ENCODE measurements at regions not wholly inside any gene's neighbourhood (a gene's known extent, or its start where the extent isn't known, plus 50 kb on each side); places are given as distances from the start of the nearest gene placed in this dataset.
"Not testable (repeated sequence)": the region's sequence is repeated elsewhere in the genome, so short reads cannot be mapped to it uniquely, and the experiment has no call there.

- not testable (repeated sequence) for TF ChIP-seq CTCF, POLR2A (IDR thresholded peaks at IDR 0.05)
Measured at GRCh38 chr2:49611796-49612195, 457.5 kb upstream of the FSHR start.

Data from thyroid gland (tissue), 4 donors.